GM23338 (cell line): ENCODE measurements at regions not wholly inside any gene's neighbourhood (a gene's known extent, or its start where the extent isn't known, plus 50 kb on each side); places are given as distances from the start of the nearest gene placed in this dataset.

Experiments used
- ATAC-seq: fragments of 200-7000 bp; cut with Tn5 transposase; 3 replicates; pipeline ENCODE4 v1.9.1; 2020
- DNase-seq: peaks from one replicate; pipeline ENCODE4 v3.0.0-alpha.2; 2015; ENCODE audit warnings: low spot score
- H2AFZ ChIP-seq: fragments of 200-600 bp; sonication (generic); 2 replicates; pipeline ENCODE4 v1.8.0; 2016; ENCODE audit warnings: antibody characterized with exemption, mild to moderate bottlenecking, moderate library complexity
- H3F3A ChIP-seq: fragments of 200-600 bp; sonication (generic); replicated peaks from 2 replicates; pipeline ENCODE4 v1.8.0; 2017; ENCODE audit warnings: antibody characterized with exemption, mixed run types, low read depth
- H3K27ac ChIP-seq: fragments of 200-600 bp; sonication (generic); 2 replicates; pipeline ENCODE4 v1.6.1; 2016; ENCODE audit warnings: low read depth
- H3K27me3 ChIP-seq: fragments of 200-600 bp; sonication (generic); 2 replicates; pipeline ENCODE4 v1.8.0; 2016; ENCODE audit warnings: mild to moderate bottlenecking, mixed run types, moderate library complexity; ENCODE audit not compliant: insufficient read depth
- H3K36me3 ChIP-seq: fragments of 200-600 bp; sonication (generic); 2 replicates; pipeline ENCODE4 v1.8.0; 2016; ENCODE audit warnings: mild to moderate bottlenecking; ENCODE audit not compliant: insufficient read depth
- H3K4me1 ChIP-seq: fragments of 200-600 bp; sonication (generic); 2 replicates; pipeline ENCODE4 v1.8.0; 2016; ENCODE audit warnings: mild to moderate bottlenecking, moderate library complexity; ENCODE audit not compliant: insufficient read depth
- H3K4me2 ChIP-seq: fragments of 200-600 bp; sonication (generic); 2 replicates; pipeline ENCODE4 v1.7.1; 2017; ENCODE audit warnings: mixed run types
- H3K4me3 ChIP-seq: fragments of 200-600 bp; sonication (generic); 2 replicates; pipeline ENCODE4 v1.6.1; 2016; ENCODE audit warnings: mixed run types
- H3K79me2 ChIP-seq: fragments of 200-600 bp; sonication (generic); replicated peaks from 2 replicates; pipeline ENCODE4 v1.8.0; 2017; ENCODE audit warnings: mild to moderate bottlenecking; ENCODE audit not compliant: insufficient read depth
- H3K9me2 ChIP-seq: fragments of 200-600 bp; sonication (generic); 2 replicates; pipeline ENCODE4 v1.8.0; 2017; ENCODE audit not compliant: insufficient read depth
- H4K20me1 ChIP-seq: fragments of 200-600 bp; sonication (generic); replicated peaks from 2 replicates; pipeline ENCODE4 v1.8.0; 2017; ENCODE audit warnings: mild to moderate bottlenecking; ENCODE audit not compliant: insufficient read depth
- H3K27ac Mint-ChIP-seq: 2 replicates; pipeline ENCODE4 v1.8.0; 2020; ENCODE audit warnings: inconsistent platforms, mild to moderate bottlenecking, moderate library complexity, mixed read lengths
- H3K27me3 Mint-ChIP-seq: 3 replicates; pipeline ENCODE4 v1.8.0; 2022; ENCODE audit warnings: low read depth, mild to moderate bottlenecking, moderate library complexity, mixed read lengths, inconsistent platforms; ENCODE audit not compliant: insufficient read depth, poor library complexity
- H3K36me3 Mint-ChIP-seq: 3 replicates; pipeline ENCODE4 v1.8.0; 2021; ENCODE audit warnings: low read depth, mild to moderate bottlenecking, inconsistent platforms, moderate library complexity, mixed read lengths
- H3K4me1 Mint-ChIP-seq: 3 replicates; pipeline ENCODE4 v1.8.0; 2020; ENCODE audit warnings: mild to moderate bottlenecking, inconsistent platforms, mixed read lengths
- H3K4me3 Mint-ChIP-seq: 3 replicates; pipeline ENCODE4 v1.8.0; 2021; ENCODE audit warnings: moderate library complexity, mild to moderate bottlenecking, inconsistent platforms, mixed read lengths
- H3K9me3 Mint-ChIP-seq: 3 replicates; pipeline ENCODE4 v1.8.0; 2020; ENCODE audit warnings: moderate library complexity, mild to moderate bottlenecking, inconsistent platforms, mixed read lengths
- CREB1 ChIP-seq: fragments of 250-450 bp; sonication (Bioruptor Pico); IDR thresholded peaks from 2 replicates; pipeline ENCODE4 v1.5.0; 2020; ENCODE audit warnings: low read depth, mild to moderate bottlenecking, moderate library complexity
- POLR2AphosphoS5 ChIP-seq: IDR thresholded peaks from 2 replicates; pipeline ENCODE4 v1.6.1; 2016; ENCODE audit warnings: antibody characterized with exemption, low read depth
- ZNF331 ChIP-seq: fragments of 250-450 bp; sonication (Bioruptor Pico); IDR thresholded peaks from 2 replicates; pipeline ENCODE4 v1.5.0; 2020; ENCODE audit warnings: low read depth, mild to moderate bottlenecking, moderate library complexity
- ZNF462 ChIP-seq: fragments of 250-450 bp; sonication (Bioruptor Pico); IDR thresholded peaks from 2 replicates; pipeline ENCODE4 v1.5.0; 2020; ENCODE audit warnings: mild to moderate bottlenecking, moderate library complexity
- TF ChIP-seq, protein P1 (sequence below), 2 experiments: fragments of 200-600 bp in 1 of 2; sonication (generic) in 1 of 2; conservative IDR thresholded peaks; 2 replicates each; pipeline versions ENCODE4 v1.5.1 to v1.6.1; 2016 to 2017; ENCODE audit warnings: antibody characterized with exemption in 2 of 2, low read depth in 2 of 2, mild to moderate bottlenecking in 2 of 2, moderate library complexity in 1 of 2

DNA sequence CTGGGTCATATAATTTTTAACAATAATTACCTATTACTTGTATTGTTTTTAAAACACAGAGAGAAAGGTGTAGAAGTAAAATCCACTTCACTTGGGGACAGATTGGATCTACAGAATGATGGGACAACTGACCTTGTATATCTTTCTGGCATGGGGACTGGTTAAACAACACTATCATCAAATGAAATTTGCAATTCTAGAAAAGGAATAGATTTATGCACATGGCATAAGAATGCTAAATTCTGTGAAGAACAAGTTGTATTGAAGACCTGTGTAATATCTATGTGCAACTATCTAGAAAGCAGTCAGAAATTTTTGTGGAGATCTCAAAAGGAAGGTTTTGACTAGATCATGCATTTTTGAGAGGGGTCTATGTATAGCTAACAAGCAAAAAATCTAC, 106.3 kb upstream of the BMP5 start (continued):
- no peak for TF ChIP-seq POLR2AphosphoS5

- H3K27me3 Mint-ChIP-seq = no peaks in the 10 kb centered on the region
- no peak overlapping the region for H3K27ac Mint-ChIP-seq
- no peaks in the 10 kb centered on the region for H4K20me1 ChIP-seq
- no peak overlapping the region for H2AFZ ChIP-seq
- H3K36me3 ChIP-seq = no peaks in the 10 kb centered on the region
- H3K4me3 ChIP-seq = no peak overlapping the region
- H3K27ac ChIP-seq = no peak overlapping the region
- no peaks in the 10 kb centered on the region for H3F3A ChIP-seq
- H3K36me3 Mint-ChIP-seq = peaks cover 2% of the 10 kb centered on the region; the same call in 2 of the 3 replicates
- no peak overlapping the region for H3K4me2 ChIP-seq
- H3K4me1 ChIP-seq = no peaks in the 10 kb centered on the region
- ATAC-seq (peak; percentile 57), DNase-seq (peak; percentile 85)
- H3K27me3 ChIP-seq = no peaks in the 10 kb centered on the region
- peaks cover 3% of the 10 kb centered on the region; the same call in 2 of the 3 replicates for H3K9me3 Mint-ChIP-seq
- no peak for TF ChIP-seq CREB1 (CRISPR knock-in tag)
- TF ChIP-seq, protein P1, sequence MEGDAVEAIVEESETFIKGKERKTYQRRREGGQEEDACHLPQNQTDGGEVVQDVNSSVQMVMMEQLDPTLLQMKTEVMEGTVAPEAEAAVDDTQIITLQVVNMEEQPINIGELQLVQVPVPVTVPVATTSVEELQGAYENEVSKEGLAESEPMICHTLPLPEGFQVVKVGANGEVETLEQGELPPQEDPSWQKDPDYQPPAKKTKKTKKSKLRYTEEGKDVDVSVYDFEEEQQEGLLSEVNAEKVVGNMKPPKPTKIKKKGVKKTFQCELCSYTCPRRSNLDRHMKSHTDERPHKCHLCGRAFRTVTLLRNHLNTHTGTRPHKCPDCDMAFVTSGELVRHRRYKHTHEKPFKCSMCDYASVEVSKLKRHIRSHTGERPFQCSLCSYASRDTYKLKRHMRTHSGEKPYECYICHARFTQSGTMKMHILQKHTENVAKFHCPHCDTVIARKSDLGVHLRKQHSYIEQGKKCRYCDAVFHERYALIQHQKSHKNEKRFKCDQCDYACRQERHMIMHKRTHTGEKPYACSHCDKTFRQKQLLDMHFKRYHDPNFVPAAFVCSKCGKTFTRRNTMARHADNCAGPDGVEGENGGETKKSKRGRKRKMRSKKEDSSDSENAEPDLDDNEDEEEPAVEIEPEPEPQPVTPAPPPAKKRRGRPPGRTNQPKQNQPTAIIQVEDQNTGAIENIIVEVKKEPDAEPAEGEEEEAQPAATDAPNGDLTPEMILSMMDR (conservative IDR thresholded peaks at IDR 0.05; ENCODE audit: low read depth in 2 of 2) = peak; percentile 76 to 92
- no peak for TF ChIP-seq POLR2AphosphoS5
- no peak for TF ChIP-seq ZNF462 (CRISPR knock-in tag)
- no peak for TF ChIP-seq ZNF331
- no peaks in the 10 kb centered on the region for H3K79me2 ChIP-seq
- no peak overlapping the region for H3K4me3 Mint-ChIP-seq
- H3K4me1 Mint-ChIP-seq = peaks cover 11% of the 10 kb centered on the region; the same call in 2 of the 3 replicates
- H3K9me2 ChIP-seq = no peaks in the 10 kb centered on the region; the same call in 1 of the 2 replicates
These were observed 105.3 kb upstream of the BMP5 start for GRCh38 chr6:55980627-55981211.
